HAP-1 (cell line): ENCODE measurements at regions not wholly inside any gene's neighbourhood (a gene's known extent, or its start where the extent isn't known, plus 50 kb on each side); places are given as distances from the start of the nearest gene placed in this dataset.

Source experiments
- DNase-seq, 2 experiments: peaks; one replicate each; pipeline ENCODE4 v3.0.0-alpha.2; 2016 to 2020; ENCODE audit warnings: low spot score in 2 of 2
- H3K27me3 ChIP-seq: fragments of 250-450 bp; sonication (Bioruptor Pico); 2 replicates; pipeline ENCODE4 v1.5.1; 2020; ENCODE audit warnings: low read depth, mild to moderate bottlenecking, moderate library complexity
- H3K36me3 ChIP-seq: fragments of 250-450 bp; sonication (Bioruptor Pico); replicated peaks from 2 replicates; pipeline ENCODE4 v1.5.1; 2020; ENCODE audit warnings: mild to moderate bottlenecking
- H3K4me1 ChIP-seq: fragments of 250-450 bp; sonication (Bioruptor Pico); 2 replicates; pipeline ENCODE4 v1.5.1; 2020; ENCODE audit warnings: mild to moderate bottlenecking
- H3K4me3 ChIP-seq: fragments of 250-450 bp; sonication (Bioruptor Pico); 2 replicates; pipeline ENCODE4 v1.5.1; 2020; ENCODE audit warnings: mild to moderate bottlenecking, moderate library complexity
- H3K9me3 ChIP-seq: fragments of 250-450 bp; sonication (Bioruptor Pico); 2 replicates; pipeline ENCODE4 v1.5.1; 2020; ENCODE audit warnings: mild to moderate bottlenecking, moderate library complexity
- in situ Hi-C: fragments of 300-500 bp; cut with MboI; formaldehyde crosslinking; loops from 3 replicates; pipeline ENCODE4 v1.14.3; 2020; ENCODE audit warnings: low sequenced_read_pairs, inconsistent platforms, mixed read lengths

GRCh38 chr3:34388830-34389229 is 590.4 kb downstream of the PDCD6IP start:
- no peak for DNase-seq
- in situ Hi-C loops: no loop called here

DNA sequence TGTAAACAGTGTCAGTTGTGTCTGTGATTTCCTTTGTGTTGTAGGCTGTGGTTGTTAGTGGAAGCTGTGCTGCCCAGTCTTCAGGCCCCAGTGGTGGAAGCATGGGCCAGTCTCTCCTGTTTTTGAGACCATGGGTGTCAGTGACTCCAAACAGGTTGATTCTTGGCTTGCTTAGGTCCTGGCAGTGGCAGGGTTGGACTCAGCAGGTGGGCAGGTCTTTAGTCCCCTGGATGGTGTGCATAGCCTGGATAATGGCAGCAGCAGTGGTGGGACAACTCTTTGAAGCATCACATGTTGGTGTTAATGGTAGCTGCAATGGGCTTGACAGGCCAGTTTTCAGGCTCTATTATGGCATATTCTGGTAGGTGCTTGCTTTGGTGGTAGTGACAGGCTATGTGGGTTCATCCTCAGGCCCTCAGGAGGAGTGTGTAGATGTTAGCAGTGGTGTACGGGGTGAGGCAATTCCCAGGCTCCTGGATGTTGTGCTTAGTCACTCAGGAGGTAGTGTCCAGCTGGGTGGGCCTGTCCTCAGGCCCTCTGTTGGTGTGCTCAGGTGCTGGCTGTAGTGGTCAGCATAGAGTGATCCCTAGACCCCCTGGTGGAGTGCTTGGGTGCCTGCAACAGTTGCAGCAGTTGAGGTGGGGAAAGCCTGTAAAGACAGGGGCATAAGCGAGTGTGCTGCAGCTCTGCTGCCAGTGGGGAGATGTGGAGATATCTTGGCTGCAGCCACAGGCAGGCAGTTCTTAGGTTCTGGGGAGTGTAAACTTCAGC is 596.7 kb downstream of the PDCD6IP start:
- DNase-seq: no peak
- Histone ChIP-seq H3K27me3 (no peaks in the 10 kb centered on the region), H3K4me1 (no peaks in the 10 kb centered on the region), H3K36me3 (no peaks in the 10 kb centered on the region), H3K4me3 (no peak overlapping the region), H3K9me3 (no peaks in the 10 kb centered on the region)
- in situ Hi-C loops: no loop called here

More at GRCh38 chr3:34388830-34389229, 590.4 kb downstream of the PDCD6IP start:
- Histone ChIP-seq H3K4me3 (no peak overlapping the region), H3K4me1 (no peaks in the 10 kb centered on the region), H3K27me3 (no peaks in the 10 kb centered on the region), H3K9me3 (no peaks in the 10 kb centered on the region), H3K36me3 (no peaks in the 10 kb centered on the region)

GRCh38 chr3:34396288-34396687 is 597.9 kb downstream of the PDCD6IP start:
- no peak overlapping the region for H3K4me3 ChIP-seq
- H3K9me3 ChIP-seq: no peaks in the 10 kb centered on the region
- no peaks in the 10 kb centered on the region for H3K4me1 ChIP-seq
- no peaks in the 10 kb centered on the region for H3K27me3 ChIP-seq
- H3K36me3 ChIP-seq: no peaks in the 10 kb centered on the region
- in situ Hi-C loops: no loop called here
- no peak for DNase-seq

DNA sequence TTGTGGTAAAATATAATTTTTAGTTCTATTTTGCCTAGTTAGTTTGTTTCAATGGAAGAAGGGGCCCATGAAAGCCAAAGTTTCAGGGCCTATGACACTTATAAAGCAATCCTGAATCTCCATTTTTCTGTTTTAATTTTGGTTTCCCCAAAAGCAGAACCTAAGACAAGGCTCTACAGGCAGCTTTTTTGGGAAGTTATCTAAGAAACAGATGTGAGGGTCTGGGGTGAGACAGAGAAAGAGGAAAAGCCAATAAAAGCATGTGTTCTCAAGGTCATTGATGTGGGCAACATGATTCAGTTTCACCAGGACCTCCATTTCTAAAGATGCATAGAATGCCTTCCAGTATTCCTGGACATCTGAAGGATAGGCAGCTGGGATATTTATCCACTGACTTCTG is 598.5 kb downstream of the PDCD6IP start:
- in situ Hi-C loops: no loop called here

DNA sequence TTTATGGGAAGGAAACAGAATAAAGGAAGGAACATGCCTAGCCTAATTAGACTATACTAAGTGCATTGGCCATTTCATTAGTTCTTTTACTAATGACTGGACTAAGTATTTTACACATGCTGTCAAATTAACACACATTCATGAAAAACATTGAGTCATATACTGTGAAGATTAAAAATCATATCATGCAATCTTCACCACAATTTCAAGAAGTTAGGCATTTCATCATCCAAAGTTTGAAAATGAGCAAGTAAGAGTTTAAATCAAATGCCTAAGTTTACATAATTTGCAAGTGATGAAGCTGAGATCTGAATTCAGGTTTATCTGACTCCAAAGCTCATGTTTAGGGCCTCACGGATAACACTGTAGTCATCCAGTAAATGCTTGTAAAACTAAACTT is 601.0 kb downstream of the PDCD6IP start:
- DNase-seq: no peak
- no peak overlapping the region for H3K4me3 ChIP-seq
- no peaks in the 10 kb centered on the region for H3K9me3 ChIP-seq
- in situ Hi-C loops: no loop called here
- no peaks in the 10 kb centered on the region for H3K27me3 ChIP-seq
- H3K4me1 ChIP-seq: no peaks in the 10 kb centered on the region
- no peaks in the 10 kb centered on the region for H3K36me3 ChIP-seq

More for the DNA sequence above, 598.5 kb downstream of the PDCD6IP start:
- Histone ChIP-seq H3K4me3 (no peak overlapping the region), H3K27me3 (no peaks in the 10 kb centered on the region), H3K9me3 (no peaks in the 10 kb centered on the region), H3K4me1 (no peaks in the 10 kb centered on the region), H3K36me3 (no peaks in the 10 kb centered on the region)
- no peak for DNase-seq

DNA sequence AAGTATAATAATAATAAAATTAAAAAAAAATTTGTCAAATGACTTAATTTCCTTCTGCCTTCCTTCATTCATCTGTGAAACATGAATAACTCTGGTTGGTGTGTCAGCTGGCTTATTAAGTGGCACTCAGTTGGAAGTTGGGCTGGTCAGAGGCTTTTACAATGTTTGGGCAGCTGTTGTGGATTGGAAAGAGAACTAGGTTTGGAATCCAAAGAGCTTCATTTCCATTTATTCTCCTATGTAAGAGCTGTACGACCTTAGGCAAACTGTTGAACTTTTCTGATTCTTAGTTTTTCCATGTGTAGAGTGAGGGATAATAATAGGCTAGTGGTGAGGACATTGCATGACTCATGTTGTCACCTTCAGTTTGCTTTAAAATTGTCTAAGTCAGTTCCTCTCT is 606.7 kb downstream of the PDCD6IP start:
- Histone ChIP-seq H3K4me3 (no peak overlapping the region), H3K36me3 (no peaks in the 10 kb centered on the region), H3K4me1 (no peaks in the 10 kb centered on the region), H3K27me3 (no peaks in the 10 kb centered on the region), H3K9me3 (no peaks in the 10 kb centered on the region)
- no peak for DNase-seq
- in situ Hi-C loops: no loop called here

GRCh38 chr3:34407281-34407680 is 608.9 kb downstream of the PDCD6IP start:
- no peaks in the 10 kb centered on the region for H3K27me3 ChIP-seq
- in situ Hi-C loops: no loop called here
- no peak overlapping the region for H3K4me3 ChIP-seq
- no peak for DNase-seq
- no peaks in the 10 kb centered on the region for H3K4me1 ChIP-seq
- no peaks in the 10 kb centered on the region for H3K36me3 ChIP-seq
- H3K9me3 ChIP-seq: no peaks in the 10 kb centered on the region

DNA sequence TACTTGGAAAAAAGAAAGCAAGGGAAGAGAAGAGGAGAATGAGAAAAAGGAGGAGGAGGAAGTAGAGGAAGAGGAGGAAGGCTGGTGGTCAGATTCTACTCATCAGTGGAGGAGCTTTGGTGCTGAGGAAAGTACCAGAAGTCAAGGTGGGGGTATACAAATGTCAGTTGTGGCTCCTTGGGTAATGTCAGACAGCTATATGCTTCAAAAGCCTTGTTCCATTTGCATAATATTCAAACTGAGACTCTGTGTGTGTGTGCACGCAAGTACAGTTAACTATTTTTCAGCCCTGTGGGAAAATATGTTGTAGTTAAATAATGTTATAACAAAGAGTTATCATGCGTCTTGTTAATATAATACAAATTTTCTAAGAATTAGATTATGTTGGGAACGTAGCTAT is 609.7 kb downstream of the PDCD6IP start:
- no peak for DNase-seq
- no peaks in the 10 kb centered on the region for H3K36me3 ChIP-seq
- in situ Hi-C loops: no loop called here
- no peaks in the 10 kb centered on the region for H3K4me1 ChIP-seq
- no peak overlapping the region for H3K4me3 ChIP-seq
- H3K9me3 ChIP-seq: no peaks in the 10 kb centered on the region
- no peaks in the 10 kb centered on the region for H3K27me3 ChIP-seq

GRCh38 chr3:34411596-34411995 is 613.2 kb downstream of the PDCD6IP start:
- H3K4me1 ChIP-seq: no peaks in the 10 kb centered on the region
- DNase-seq: no peak
- in situ Hi-C loops: no loop called here
- no peaks in the 10 kb centered on the region for H3K36me3 ChIP-seq
- H3K4me3 ChIP-seq: no peak overlapping the region
- no peaks in the 10 kb centered on the region for H3K9me3 ChIP-seq
- no peaks in the 10 kb centered on the region for H3K27me3 ChIP-seq

DNA sequence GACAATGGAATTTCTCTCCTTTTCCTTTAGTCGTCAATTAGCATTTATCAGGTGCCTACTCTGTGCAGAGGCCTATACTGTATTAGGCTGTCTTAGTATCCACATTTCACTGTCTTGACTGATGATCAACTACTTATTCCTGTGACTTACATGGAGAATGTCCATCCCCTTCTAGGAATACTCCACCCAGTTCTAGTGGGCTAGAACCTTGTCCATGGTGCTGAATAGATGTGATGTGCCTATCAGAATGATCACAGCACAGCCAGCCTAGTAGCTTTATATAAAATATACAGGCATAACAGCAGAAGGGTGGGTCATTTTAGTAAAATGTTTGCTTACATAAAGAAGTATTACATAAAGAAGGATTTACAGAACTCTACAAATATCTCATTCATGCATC is 621.4 kb downstream of the PDCD6IP start:
- DNase-seq: peak in 1 of 2 experiments; percentile 10

GRCh38 chr3:34421762-34422161 is 623.3 kb downstream of the PDCD6IP start:
- Histone ChIP-seq H3K4me1 (no peaks in the 10 kb centered on the region), H3K9me3 (no peaks in the 10 kb centered on the region), H3K4me3 (no peak overlapping the region), H3K27me3 (no peaks in the 10 kb centered on the region), H3K36me3 (no peaks in the 10 kb centered on the region)
- in situ Hi-C loops: no loop called here
- DNase-seq: no peak

More for the DNA sequence above, 621.4 kb downstream of the PDCD6IP start:
- in situ Hi-C loops: no loop called here
- H3K4me1 ChIP-seq: no peaks in the 10 kb centered on the region
- H3K27me3 ChIP-seq: no peaks in the 10 kb centered on the region
- no peak overlapping the region for H3K4me3 ChIP-seq
- no peaks in the 10 kb centered on the region for H3K36me3 ChIP-seq
- H3K9me3 ChIP-seq: no peaks in the 10 kb centered on the region

DNA sequence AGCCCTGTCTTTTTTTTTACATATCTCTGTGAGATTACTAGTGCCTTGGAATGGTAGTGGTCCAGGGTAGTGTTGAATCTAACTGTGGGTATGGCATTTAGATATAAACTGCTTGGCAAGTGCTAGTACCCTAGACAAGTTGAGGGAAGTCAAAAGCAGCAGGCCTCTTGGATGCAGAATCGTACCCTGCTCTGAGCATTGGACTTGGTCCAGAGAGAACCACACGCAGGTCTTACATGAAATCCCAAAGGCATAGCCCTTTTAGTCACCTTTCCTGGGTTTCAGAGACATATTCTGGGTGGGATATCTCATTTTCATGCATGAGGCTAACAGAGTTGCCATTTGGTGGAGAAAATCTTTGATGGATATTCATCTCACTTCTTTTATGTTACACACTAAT is 641.4 kb downstream of the PDCD6IP start:
- Histone ChIP-seq H3K27me3 (no peaks in the 10 kb centered on the region), H3K4me3 (no peak overlapping the region), H3K9me3 (no peaks in the 10 kb centered on the region), H3K4me1 (no peaks in the 10 kb centered on the region), H3K36me3 (no peaks in the 10 kb centered on the region)
- in situ Hi-C loops: no loop called here
- no peak for DNase-seq

- in situ Hi-C loops: no loop called here
- H3K4me1 ChIP-seq: no peaks in the 10 kb centered on the region
- no peak overlapping the region for H3K4me3 ChIP-seq
- no peaks in the 10 kb centered on the region for H3K27me3 ChIP-seq
- H3K9me3 ChIP-seq: no peaks in the 10 kb centered on the region
- H3K36me3 ChIP-seq: no peaks in the 10 kb centered on the region
- DNase-seq: no peak
Observed at GRCh38 chr3:34444137-34444536, 645.7 kb downstream of the PDCD6IP start.

DNA sequence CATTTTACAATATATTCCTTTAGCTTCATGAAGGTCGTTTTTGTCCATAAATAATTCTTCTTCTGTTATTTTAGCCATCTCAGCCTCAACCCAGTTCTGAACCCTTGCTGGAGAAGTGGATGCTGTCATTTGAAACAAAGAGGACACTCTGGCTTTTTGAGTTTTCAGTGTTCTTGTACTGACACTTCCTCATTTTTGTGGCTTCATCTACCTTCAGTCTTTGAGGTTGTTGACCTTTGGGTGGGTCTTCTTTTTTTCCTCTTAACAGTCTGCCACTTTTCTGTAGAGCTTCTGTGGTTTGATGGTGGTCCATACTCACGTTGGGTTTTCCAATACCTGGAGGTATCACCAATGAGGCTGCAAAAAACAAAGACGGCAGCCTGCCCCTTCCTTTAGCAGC is 650.9 kb downstream of the PDCD6IP start:
- DNase-seq: no peak
- Histone ChIP-seq H3K9me3 (no peaks in the 10 kb centered on the region), H3K36me3 (no peaks in the 10 kb centered on the region), H3K4me1 (no peaks in the 10 kb centered on the region), H3K4me3 (no peak overlapping the region), H3K27me3 (no peaks in the 10 kb centered on the region)
- in situ Hi-C loops: no loop called here

DNA sequence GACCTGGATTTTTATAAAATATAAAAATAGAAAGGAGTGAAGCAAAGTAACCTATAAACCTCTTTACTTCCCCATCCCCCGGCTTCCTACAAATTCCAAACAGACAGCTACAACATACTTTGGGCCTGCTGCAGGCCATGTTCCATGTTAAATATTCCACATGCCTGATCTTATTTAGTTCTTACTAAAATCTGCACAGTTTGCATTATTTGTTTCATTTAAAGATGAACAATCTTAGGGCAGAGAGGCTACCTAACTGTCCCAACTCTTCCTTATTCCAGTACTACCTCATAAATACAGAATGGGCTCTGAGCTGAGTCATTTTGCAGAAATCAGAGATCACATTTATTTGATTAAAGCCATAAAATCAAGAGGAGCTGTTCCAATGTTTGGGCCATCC is 665.0 kb downstream of the PDCD6IP start:
- no peaks in the 10 kb centered on the region for H3K4me1 ChIP-seq
- no peak for DNase-seq
- H3K36me3 ChIP-seq: no peaks in the 10 kb centered on the region
- no peaks in the 10 kb centered on the region for H3K9me3 ChIP-seq
- H3K27me3 ChIP-seq: no peaks in the 10 kb centered on the region
- in situ Hi-C loops: no loop called here
- H3K4me3 ChIP-seq: no peak overlapping the region
